Gastrocnemius medialis (tissue), 4 donors: ENCODE measurements at regions not wholly inside any gene's neighbourhood (a gene's known extent, or its start where the extent isn't known, plus 50 kb on each side); places are given as distances from the start of the nearest gene placed in this dataset.

Experiments used
- ATAC-seq, 2 donors: fragments of 150-250 bp; one replicate each; pipeline ENCODE4 v1.9.1; 2016
- DNase-seq, 2 donors: peaks; one replicate each; pipeline ENCODE4 v3.0.0-alpha.2; 2019
- H3K27ac ChIP-seq, 4 donors: fragments of 200-600 bp; sonication (generic); 1 replicate in 1 of 4; 2 replicates in 3 of 4; pipeline ENCODE4 v1.5.1; 2016 to 2018; ENCODE audit warnings: mild to moderate bottlenecking in 2 of 4, moderate library complexity in 1 of 4
- H3K27me3 ChIP-seq, 3 donors: fragments of 200-600 bp; sonication (generic) in 2 of 3; 1 replicate in 1 of 3; 2 replicates in 2 of 3; pipeline versions ENCODE4 v1.5.1 to v1.6.0; 2016 to 2019; ENCODE audit warnings: mild to moderate bottlenecking in 1 of 3, moderate library complexity in 1 of 3
- H3K36me3 ChIP-seq, 2 donors: fragments of 200-600 bp; sonication (generic) in 1 of 2; one replicate each; pipeline ENCODE4 v1.5.1; 2017 to 2018
- H3K4me1 ChIP-seq, 2 donors: fragments of 200-600 bp; sonication (generic) in 1 of 2; one replicate each; pipeline ENCODE4 v1.5.1; 2016 to 2017; ENCODE audit warnings: mild to moderate bottlenecking in 2 of 2
- H3K4me3 ChIP-seq, 4 donors: fragments of 200-600 bp; sonication (generic) in 3 of 4; 1 replicate in 1 of 4; 2 replicates in 3 of 4; pipeline ENCODE4 v1.5.1; 2016 to 2019; ENCODE audit warnings: mild to moderate bottlenecking in 2 of 4
- H3K9me3 ChIP-seq, 3 donors: fragments of 200-600 bp; sonication (generic) in 2 of 3; 1 replicate in 1 of 3; 2 replicates in 2 of 3; pipeline ENCODE4 v1.5.1; 2016 to 2019
- POLR2A ChIP-seq, 2 donors: fragments of 450-650 bp; IDR thresholded peaks; one replicate each; pipeline ENCODE4 v1.6.1; 2017; ENCODE audit warnings: antibody characterized with exemption in 2 of 2, mild to moderate bottlenecking in 2 of 2, moderate library complexity in 2 of 2
- in situ Hi-C, 4 donors: fragments of 200-750 bp; cut with MboI; loops; one replicate each; pipeline versions ENCODE4 v1.15.0 to v1.8.0; 2017; ENCODE audit warnings: low sequenced_read_pairs in 4 of 4
- intact Hi-C: fragments of 100-400 bp; cut with DNase I; formaldehyde crosslinking; loops from one replicate; pipeline ENCODE4 v1.15.1; 2023; ENCODE audit warnings: low total_unique reads
- TF ChIP-seq, protein P1 (sequence below), 5 experiments: fragments of 450-650 bp in 3 of 5; fragments of 200-600 bp in 2 of 5; sonication (generic) in 2 of 5; IDR thresholded peaks in 4 of 5; conservative IDR thresholded peaks in 1 of 5; 1 replicate in 4 of 5; 2 replicates in 1 of 5; pipeline ENCODE4 v1.5.1; 2016 to 2019; ENCODE audit warnings: antibody characterized with exemption in 5 of 5, mild to moderate bottlenecking in 3 of 5, moderate library complexity in 3 of 5

DNA sequence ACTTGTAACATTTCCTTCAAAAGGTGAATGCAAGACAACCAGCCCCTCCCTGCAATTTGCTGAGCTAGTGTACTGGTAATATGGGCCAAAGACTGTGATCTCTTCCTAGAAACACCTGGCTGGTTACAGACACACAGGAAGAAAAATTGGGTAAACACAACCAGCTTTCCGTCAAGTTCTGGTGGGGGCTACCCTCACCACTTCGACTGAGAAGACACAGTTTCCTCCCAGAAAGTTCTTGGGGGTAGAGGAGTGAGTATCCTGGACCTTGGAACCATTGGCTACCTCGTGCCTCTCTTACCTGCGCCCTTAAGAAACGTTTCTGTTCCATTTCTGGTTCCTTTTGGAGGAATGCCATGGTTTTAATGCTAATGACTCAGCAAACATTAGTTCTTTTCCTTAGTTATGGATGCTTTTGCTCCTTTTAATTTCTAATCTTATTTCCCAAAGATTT, 120.9 kb upstream of the DLX2 start:
- Histone ChIP-seq H3K27me3 (no peaks in the 10 kb centered on the region), H3K9me3 (no peaks in the 10 kb centered on the region), H3K36me3 (no peaks in the 10 kb centered on the region), H3K4me1 (no peaks in the 10 kb centered on the region), H3K27ac (no peak overlapping the region), H3K4me3 (no peak overlapping the region)
- no peak for ATAC-seq
- intact Hi-C loops (no loop called here), in situ Hi-C loops (no loop called here)
- TF ChIP-seq, protein P1, sequence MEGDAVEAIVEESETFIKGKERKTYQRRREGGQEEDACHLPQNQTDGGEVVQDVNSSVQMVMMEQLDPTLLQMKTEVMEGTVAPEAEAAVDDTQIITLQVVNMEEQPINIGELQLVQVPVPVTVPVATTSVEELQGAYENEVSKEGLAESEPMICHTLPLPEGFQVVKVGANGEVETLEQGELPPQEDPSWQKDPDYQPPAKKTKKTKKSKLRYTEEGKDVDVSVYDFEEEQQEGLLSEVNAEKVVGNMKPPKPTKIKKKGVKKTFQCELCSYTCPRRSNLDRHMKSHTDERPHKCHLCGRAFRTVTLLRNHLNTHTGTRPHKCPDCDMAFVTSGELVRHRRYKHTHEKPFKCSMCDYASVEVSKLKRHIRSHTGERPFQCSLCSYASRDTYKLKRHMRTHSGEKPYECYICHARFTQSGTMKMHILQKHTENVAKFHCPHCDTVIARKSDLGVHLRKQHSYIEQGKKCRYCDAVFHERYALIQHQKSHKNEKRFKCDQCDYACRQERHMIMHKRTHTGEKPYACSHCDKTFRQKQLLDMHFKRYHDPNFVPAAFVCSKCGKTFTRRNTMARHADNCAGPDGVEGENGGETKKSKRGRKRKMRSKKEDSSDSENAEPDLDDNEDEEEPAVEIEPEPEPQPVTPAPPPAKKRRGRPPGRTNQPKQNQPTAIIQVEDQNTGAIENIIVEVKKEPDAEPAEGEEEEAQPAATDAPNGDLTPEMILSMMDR (IDR thresholded peaks at IDR 0.05 in 4 of 5, conservative IDR thresholded peaks at IDR 0.05 in 1 of 5), result no peak
- TF ChIP-seq POLR2A (IDR thresholded peaks at IDR 0.05), result no peak
- DNase-seq, result no peak

DNA sequence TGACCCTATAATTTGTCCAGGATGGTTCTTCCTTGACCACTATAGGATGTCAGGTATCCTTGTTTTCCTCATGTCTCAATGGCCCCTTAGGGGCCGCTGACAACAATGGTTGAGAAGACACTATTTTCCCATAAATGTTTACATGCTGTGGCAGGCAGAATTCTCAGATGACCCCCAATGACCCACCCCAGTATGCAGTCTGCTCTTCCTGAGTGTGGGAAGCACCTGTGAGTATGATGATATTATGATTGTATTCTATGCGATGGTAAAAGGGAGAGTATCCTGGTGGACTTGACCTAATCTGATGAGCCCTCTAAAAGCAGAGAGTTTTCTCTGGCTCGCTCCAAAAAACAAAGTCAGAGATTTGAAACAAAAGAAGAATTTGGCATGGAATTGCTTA, 123.1 kb upstream of the DLX2 start:
- Histone ChIP-seq H3K27ac (no peak overlapping the region), H3K9me3 (no peaks in the 10 kb centered on the region), H3K4me1 (no peaks in the 10 kb centered on the region), H3K4me3 (no peak overlapping the region), H3K27me3 (no peaks in the 10 kb centered on the region), H3K36me3 (no peaks in the 10 kb centered on the region)
- in situ Hi-C loops, result no loop called here
- TF ChIP-seq, protein P1 (IDR thresholded peaks at IDR 0.05 in 4 of 5, conservative IDR thresholded peaks at IDR 0.05 in 1 of 5), result no peak
- TF ChIP-seq POLR2A (IDR thresholded peaks at IDR 0.05), result no peak
- intact Hi-C loops, result no loop called here
- no peak for ATAC-seq
- no peak for DNase-seq

- Histone ChIP-seq H3K9me3 (no peaks in the 10 kb centered on the region), H3K36me3 (no peaks in the 10 kb centered on the region), H3K4me1 (no peaks in the 10 kb centered on the region), H3K27me3 (no peaks in the 10 kb centered on the region), H3K27ac (no peak overlapping the region), H3K4me3 (no peak overlapping the region)
- ATAC-seq (no peak), DNase-seq (no peak)
- intact Hi-C loops (no loop called here), in situ Hi-C loops (no loop called here)
- TF ChIP-seq, protein P1 (IDR thresholded peaks at IDR 0.05 in 4 of 5, conservative IDR thresholded peaks at IDR 0.05 in 1 of 5), result no peak
- TF ChIP-seq POLR2A (IDR thresholded peaks at IDR 0.05), result no peak
Observed at GRCh38 chr2:172226244-172227061, 123.8 kb upstream of the DLX2 start.

GRCh38 chr2:172227719-172228118, 125.0 kb upstream of the DLX2 start:
- ATAC-seq (no peak), DNase-seq (no peak)
- H3K4me1 ChIP-seq, result peaks cover 0 to 5% of the 10 kb centered on the region in 2 donors
- no peaks in the 10 kb centered on the region for H3K9me3 ChIP-seq
- in situ Hi-C loops, result no loop called here
- intact Hi-C loops, result no loop called here
- no peak overlapping the region for H3K27ac ChIP-seq
- H3K4me3 ChIP-seq, result no peak overlapping the region
- no peaks in the 10 kb centered on the region for H3K36me3 ChIP-seq
- no peaks in the 10 kb centered on the region for H3K27me3 ChIP-seq
- TF ChIP-seq, protein P1 (IDR thresholded peaks at IDR 0.05 in 4 of 5, conservative IDR thresholded peaks at IDR 0.05 in 1 of 5), result no peak
- TF ChIP-seq POLR2A (IDR thresholded peaks at IDR 0.05), result no peak
